ENCODE measurements at regions not wholly inside any gene's neighbourhood (a gene's known extent, or its start where the extent isn't known, plus 50 kb on each side); places are given as distances from the start of the nearest gene placed in this dataset.

GRCh38 chrX:10047133-10047532 lies 80.0 kb downstream of the CLDN34 start:
- in situ Hi-C loops (cut with MboI; ENCODE audit: low sequenced_read_pairs) = no loop called here

GRCh38 chrX:10047631-10048030 lies 80.5 kb downstream of the CLDN34 start:
- in situ Hi-C loops (cut with MboI; ENCODE audit: low sequenced_read_pairs) = no loop called here

GRCh38 chrX:10048076-10048475 lies 80.9 kb downstream of the CLDN34 start:
- in situ Hi-C loops (cut with MboI; ENCODE audit: low sequenced_read_pairs) = no loop called here

GRCh38 chrX:10048707-10049106 lies 81.5 kb downstream of the CLDN34 start:
- in situ Hi-C loops (cut with MboI; ENCODE audit: low sequenced_read_pairs) = no loop called here

- in situ Hi-C loops (cut with MboI; ENCODE audit: low sequenced_read_pairs) = no loop called here
Measured at GRCh38 chrX:10049236-10049635, 82.1 kb downstream of the CLDN34 start.

- in situ Hi-C loops (cut with MboI; ENCODE audit: low sequenced_read_pairs) = no loop called here
Measured at GRCh38 chrX:10050481-10050880, 83.3 kb downstream of the CLDN34 start.

GRCh38 chrX:10051866-10052480 lies 84.8 kb downstream of the CLDN34 start:
- in situ Hi-C loops (cut with MboI; ENCODE audit: low sequenced_read_pairs) = no loop called here

GRCh38 chrX:10052906-10053625 lies 85.9 kb downstream of the CLDN34 start:
- in situ Hi-C loops (cut with MboI; ENCODE audit: low sequenced_read_pairs) = no loop called here

GRCh38 chrX:10054396-10054795 lies 87.2 kb downstream of the CLDN34 start:
- in situ Hi-C loops (cut with MboI; ENCODE audit: low sequenced_read_pairs) = no loop called here

- in situ Hi-C loops (cut with MboI; ENCODE audit: low sequenced_read_pairs) = no loop called here
Measured at GRCh38 chrX:10055430-10055829, 88.3 kb downstream of the CLDN34 start.

GRCh38 chrX:10062352-10062751 lies 94.4 kb upstream of the CLCN4 start:
- in situ Hi-C loops (cut with MboI; ENCODE audit: low sequenced_read_pairs) = no loop called here

- in situ Hi-C loops (cut with MboI; ENCODE audit: low sequenced_read_pairs) = no loop called here
Measured at GRCh38 chrX:10062980-10063379, 93.8 kb upstream of the CLCN4 start.

- in situ Hi-C loops (cut with MboI; ENCODE audit: low sequenced_read_pairs) = no loop called here
Measured at GRCh38 chrX:10064736-10065135, 92.0 kb upstream of the CLCN4 start.

- in situ Hi-C loops (cut with MboI; ENCODE audit: low sequenced_read_pairs) = no loop called here
Measured at GRCh38 chrX:10070714-10071436, 85.9 kb upstream of the CLCN4 start.

- in situ Hi-C loops (cut with MboI; ENCODE audit: low sequenced_read_pairs) = no loop called here
Measured at GRCh38 chrX:10071451-10072144, 85.2 kb upstream of the CLCN4 start.

GRCh38 chrX:10072786-10073568 lies 83.8 kb upstream of the CLCN4 start:
- in situ Hi-C loops (cut with MboI; ENCODE audit: low sequenced_read_pairs) = no loop called here

- in situ Hi-C loops (cut with MboI; ENCODE audit: low sequenced_read_pairs) = no loop called here
Measured at GRCh38 chrX:10073671-10074070, 83.1 kb upstream of the CLCN4 start.

GRCh38 chrX:10074241-10074941 lies 82.4 kb upstream of the CLCN4 start:
- in situ Hi-C loops (cut with MboI; ENCODE audit: low sequenced_read_pairs) = no loop called here

GRCh38 chrX:10076765-10077164 lies 80.0 kb upstream of the CLCN4 start:
- in situ Hi-C loops (cut with MboI; ENCODE audit: low sequenced_read_pairs) = no loop called here

Data from HL-60/S4 treated with phorbol 12-myristate 13-acetate at 8.2 ng/mL for 4 days and 3 days (cell line).